ENCODE measurements at regions not wholly inside any gene's neighbourhood (a gene's known extent, or its start where the extent isn't known, plus 50 kb on each side); places are given as distances from the start of the nearest gene placed in this dataset.

- Histone ChIP-seq H2AFZ (ENCODE audit: low read length) (no peak overlapping the region), H3K36me3 (ENCODE audit: control insufficient read depth in 2 of 4, insufficient read depth in 4 of 4, low read length in 3 of 4) (no peaks in the 10 kb centered on the region), H4K20me1 (replicated peaks in 1 of 2; ENCODE audit: control insufficient read depth in 1 of 2, insufficient read depth in 2 of 2, low read length in 2 of 2) (no peaks in the 10 kb centered on the region), H3K27ac (ENCODE audit: low read depth, low read length) (no peak overlapping the region), H3K56ac (replicated peaks; ENCODE audit: insufficient read length, low read depth, low read length) (no peak overlapping the region), H2BK120ac (replicated peaks; ENCODE audit: low read depth, low read length) (no peak overlapping the region), H2BK5ac (ENCODE audit: low read depth, low read length) (no peak overlapping the region), H3K9ac (replicated peaks in 1 of 4; ENCODE audit: extremely low read depth in 1 of 4, low read depth in 3 of 4, low read length in 3 of 4) (no peak overlapping the region), H2BK12ac (ENCODE audit: low read depth, low read length) (no peak overlapping the region), H3K4ac (replicated peaks; ENCODE audit: insufficient read length, low read depth, low read length) (no peak overlapping the region), H4K8ac (ENCODE audit: extremely low read depth, insufficient read depth, low read length) (no peak overlapping the region), H3K4me2 (ENCODE audit: insufficient read depth in 1 of 2, low read depth in 2 of 2, low read length in 2 of 2) (no peak overlapping the region), H3K79me1 (ENCODE audit: low read depth, low read length) (no peaks in the 10 kb centered on the region), H3K4me3 (ENCODE audit: extremely low read depth in 1 of 4, insufficient read depth in 2 of 4, low read depth in 3 of 4, low read length in 4 of 4) (no peak overlapping the region), H4K91ac (replicated peaks; ENCODE audit: insufficient read length, low read length) (no peak overlapping the region), H4K5ac (ENCODE audit: insufficient read length, low read depth, low read length) (no peak overlapping the region), H3K27me3 (replicated peaks in 1 of 4; ENCODE audit: control insufficient read depth in 3 of 4, extremely low read depth in 1 of 4, insufficient read depth in 3 of 4, low read length in 3 of 4) (no peaks in the 10 kb centered on the region), H3K4me1 (replicated peaks in 1 of 4; ENCODE audit: control insufficient read depth in 3 of 4, insufficient read depth in 4 of 4, low read length in 3 of 4) (0 out of 7 replicates have a peak, but pooled peaks cover 0 to 2% (median 0%) of the 10 kb centered on the region in 4 experiments), H2BK15ac (ENCODE audit: low read length) (no peak overlapping the region), H2AK5ac (ENCODE audit: low read depth, low read length) (no peak overlapping the region), H3K23ac (ENCODE audit: insufficient read length) (no peak overlapping the region), H3K79me2 (ENCODE audit: control insufficient read depth in 1 of 2, insufficient read depth in 2 of 2, low read length in 2 of 2) (no peaks in the 10 kb centered on the region), H3K14ac (ENCODE audit: insufficient read length) (no peak overlapping the region), H3K23me2 (ENCODE audit: low read depth, low read length) (no peaks in the 10 kb centered on the region; the same call in 1 of the 2 replicates), H3K18ac (ENCODE audit: extremely low read depth, low read length) (no peak overlapping the region), H3K9me3 (ENCODE audit: insufficient read depth in 2 of 2, low read depth in 1 of 2, low read length in 1 of 2) (peaks cover 0 to 3% of the 10 kb centered on the region in 2 experiments; a peak in 1 of 4 replicates), H2BK20ac (ENCODE audit: low read length) (no peak overlapping the region)
- TF ChIP-seq SAP30 (IDR thresholded peaks at IDR 0.05; ENCODE audit: insufficient read depth, insufficient replicate concordance, low read length) (no peak), POLR2AphosphoS5 (IDR thresholded peaks at IDR 0.05; ENCODE audit: low read depth, low read length) (no peak), ATF2 (IDR thresholded peaks at IDR 0.05; ENCODE audit: low read length) (no peak), FOSL1 (IDR thresholded peaks at IDR 0.05; ENCODE audit: insufficient read depth, low read depth, low read length) (no peak), SP1 (IDR thresholded peaks at IDR 0.05; ENCODE audit: low read depth, low read length) (no peak)
- DNase-seq (ENCODE audit: low read depth in 1 of 2, low spot score in 2 of 2) (no peak), FAIRE-seq (no peak)
- 77% methylated on average over 2 of the region's 2 CpGs; no CpG with 5 or more reads in 1 of the 2 experiments for WGBS, 2 experiments (ENCODE audit: extremely low coverage in 1 of 2, insufficient coverage in 1 of 2, insufficient read length in 1 of 2, insufficient replicate concordance in 2 of 2, low coverage in 1 of 2, low lambda C conversion rate in 2 of 2, missing lambda C conversion rate in 1 of 2)
- CTCF ChIA-PET (ENCODE audit: partially characterized antibody): no interaction called here
- POLR2A ChIA-PET (ENCODE audit: partially characterized antibody): no interaction called here
Measured at GRCh38 chr2:122486086-122486485, 730.6 kb downstream of the TSN start.
